ENCODE measurements at regions not wholly inside any gene's neighbourhood (a gene's known extent, or its start where the extent isn't known, plus 50 kb on each side); places are given as distances from the start of the nearest gene placed in this dataset.

- H3K4me3 ChIP-seq (ENCODE audit: low read length in 2 of 2): no peak overlapping the region
- no peak overlapping the region for H3K27ac ChIP-seq (ENCODE audit: low read depth in 1 of 2, low read length in 1 of 2)
- no peaks in the 10 kb centered on the region for H3K27me3 ChIP-seq (ENCODE audit: control insufficient read depth in 2 of 2, insufficient read depth in 1 of 2, low read length in 1 of 2)
- WGBS: 92% methylated on average over 6 of the region's 6 CpGs
- no peaks in the 10 kb centered on the region for H3K36me3 ChIP-seq (ENCODE audit: control insufficient read depth in 2 of 2, insufficient read depth in 2 of 2, low read length in 1 of 2)
- no peaks in the 10 kb centered on the region for H3K4me1 ChIP-seq (ENCODE audit: control insufficient read depth in 2 of 2, insufficient read depth in 2 of 2, low read length in 2 of 2)
- H3K9me3 ChIP-seq (ENCODE audit: control insufficient read depth in 2 of 2, insufficient read depth in 1 of 2, low read length in 1 of 2): no peaks in the 10 kb centered on the region
- DNase-seq (ENCODE audit: low read depth in 6 of 9, low spot score in 9 of 9): no peak
Measured at GRCh38 chr10:10772874-10773508, 244.7 kb upstream of the CELF2 start.

- H3K4me3 ChIP-seq (ENCODE audit: low read length in 2 of 2): no peak overlapping the region
- H3K27me3 ChIP-seq (ENCODE audit: control insufficient read depth in 2 of 2, insufficient read depth in 1 of 2, low read length in 1 of 2): no peaks in the 10 kb centered on the region
- WGBS: 98% methylated on average over 9 of the region's 9 CpGs
- H3K9me3 ChIP-seq (ENCODE audit: control insufficient read depth in 2 of 2, insufficient read depth in 1 of 2, low read length in 1 of 2): no peaks in the 10 kb centered on the region
- no peaks in the 10 kb centered on the region for H3K36me3 ChIP-seq (ENCODE audit: control insufficient read depth in 2 of 2, insufficient read depth in 2 of 2, low read length in 1 of 2)
- no peak overlapping the region for H3K27ac ChIP-seq (ENCODE audit: low read depth in 1 of 2, low read length in 1 of 2)
- no peaks in the 10 kb centered on the region for H3K4me1 ChIP-seq (ENCODE audit: control insufficient read depth in 2 of 2, insufficient read depth in 2 of 2, low read length in 2 of 2)
- DNase-seq (ENCODE audit: low read depth in 6 of 9, low spot score in 9 of 9): no peak
Measured at GRCh38 chr10:10774416-10774815, 243.3 kb upstream of the CELF2 start.

GRCh38 chr10:10776363-10776762 is 241.3 kb upstream of the CELF2 start:
- Histone ChIP-seq H3K9me3 (ENCODE audit: control insufficient read depth in 2 of 2, insufficient read depth in 1 of 2, low read length in 1 of 2) (no peaks in the 10 kb centered on the region), H3K27me3 (ENCODE audit: control insufficient read depth in 2 of 2, insufficient read depth in 1 of 2, low read length in 1 of 2) (no peaks in the 10 kb centered on the region), H3K4me1 (ENCODE audit: control insufficient read depth in 2 of 2, insufficient read depth in 2 of 2, low read length in 2 of 2) (no peaks in the 10 kb centered on the region), H3K36me3 (ENCODE audit: control insufficient read depth in 2 of 2, insufficient read depth in 2 of 2, low read length in 1 of 2) (no peaks in the 10 kb centered on the region), H3K4me3 (ENCODE audit: low read length in 2 of 2) (no peak overlapping the region), H3K27ac (ENCODE audit: low read depth in 1 of 2, low read length in 1 of 2) (no peak overlapping the region)
- 98% methylated on average over 9 of the region's 9 CpGs for WGBS
- DNase-seq (ENCODE audit: low read depth in 6 of 9, low spot score in 9 of 9): no peak

GRCh38 chr10:10777279-10777678 is 240.4 kb upstream of the CELF2 start:
- H3K27me3 ChIP-seq (ENCODE audit: control insufficient read depth in 2 of 2, insufficient read depth in 1 of 2, low read length in 1 of 2): no peaks in the 10 kb centered on the region
- no peaks in the 10 kb centered on the region for H3K9me3 ChIP-seq (ENCODE audit: control insufficient read depth in 2 of 2, insufficient read depth in 1 of 2, low read length in 1 of 2)
- no peaks in the 10 kb centered on the region for H3K4me1 ChIP-seq (ENCODE audit: control insufficient read depth in 2 of 2, insufficient read depth in 2 of 2, low read length in 2 of 2)
- H3K4me3 ChIP-seq (ENCODE audit: low read length in 2 of 2): no peak overlapping the region
- 98% methylated on average over 5 of the region's 5 CpGs for WGBS
- no peak for DNase-seq (ENCODE audit: low read depth in 6 of 9, low spot score in 9 of 9)
- no peaks in the 10 kb centered on the region for H3K36me3 ChIP-seq (ENCODE audit: control insufficient read depth in 2 of 2, insufficient read depth in 2 of 2, low read length in 1 of 2)
- H3K27ac ChIP-seq (ENCODE audit: low read depth in 1 of 2, low read length in 1 of 2): no peak overlapping the region

- Histone ChIP-seq H3K4me1 (ENCODE audit: control insufficient read depth in 2 of 2, insufficient read depth in 2 of 2, low read length in 2 of 2) (no peaks in the 10 kb centered on the region), H3K36me3 (ENCODE audit: control insufficient read depth in 2 of 2, insufficient read depth in 2 of 2, low read length in 1 of 2) (no peaks in the 10 kb centered on the region), H3K4me3 (ENCODE audit: low read length in 2 of 2) (no peak overlapping the region), H3K27me3 (ENCODE audit: control insufficient read depth in 2 of 2, insufficient read depth in 1 of 2, low read length in 1 of 2) (no peaks in the 10 kb centered on the region), H3K9me3 (ENCODE audit: control insufficient read depth in 2 of 2, insufficient read depth in 1 of 2, low read length in 1 of 2) (no peaks in the 10 kb centered on the region), H3K27ac (ENCODE audit: low read depth in 1 of 2, low read length in 1 of 2) (no peak overlapping the region)
- DNase-seq (ENCODE audit: low read depth in 6 of 9, low spot score in 9 of 9): peak in 2 of 9 donors; percentile 13 to 35
- 84% methylated on average over 5 of the region's 5 CpGs for WGBS
Measured at GRCh38 chr10:10777723-10778122, 239.9 kb upstream of the CELF2 start.

GRCh38 chr10:10778959-10779358 is 238.7 kb upstream of the CELF2 start:
- Histone ChIP-seq H3K27me3 (ENCODE audit: control insufficient read depth in 2 of 2, insufficient read depth in 1 of 2, low read length in 1 of 2) (no peaks in the 10 kb centered on the region), H3K27ac (ENCODE audit: low read depth in 1 of 2, low read length in 1 of 2) (no peak overlapping the region), H3K9me3 (ENCODE audit: control insufficient read depth in 2 of 2, insufficient read depth in 1 of 2, low read length in 1 of 2) (no peaks in the 10 kb centered on the region), H3K4me1 (ENCODE audit: control insufficient read depth in 2 of 2, insufficient read depth in 2 of 2, low read length in 2 of 2) (no peaks in the 10 kb centered on the region), H3K36me3 (ENCODE audit: control insufficient read depth in 2 of 2, insufficient read depth in 2 of 2, low read length in 1 of 2) (no peaks in the 10 kb centered on the region), H3K4me3 (ENCODE audit: low read length in 2 of 2) (no peak overlapping the region)
- no peak for DNase-seq (ENCODE audit: low read depth in 6 of 9, low spot score in 9 of 9)
- WGBS: 98% methylated on average over 2 of the region's 2 CpGs

- H3K27me3 ChIP-seq (ENCODE audit: control insufficient read depth in 2 of 2, insufficient read depth in 1 of 2, low read length in 1 of 2): no peaks in the 10 kb centered on the region
- no peak overlapping the region for H3K4me3 ChIP-seq (ENCODE audit: low read length in 2 of 2)
- no peak overlapping the region for H3K27ac ChIP-seq (ENCODE audit: low read depth in 1 of 2, low read length in 1 of 2)
- WGBS: 88% methylated on average over 3 of the region's 3 CpGs
- H3K9me3 ChIP-seq (ENCODE audit: control insufficient read depth in 2 of 2, insufficient read depth in 1 of 2, low read length in 1 of 2): no peaks in the 10 kb centered on the region
- H3K4me1 ChIP-seq (ENCODE audit: control insufficient read depth in 2 of 2, insufficient read depth in 2 of 2, low read length in 2 of 2): no peaks in the 10 kb centered on the region
- DNase-seq (ENCODE audit: low read depth in 6 of 9, low spot score in 9 of 9): no peak
- no peaks in the 10 kb centered on the region for H3K36me3 ChIP-seq (ENCODE audit: control insufficient read depth in 2 of 2, insufficient read depth in 2 of 2, low read length in 1 of 2)
Measured at GRCh38 chr10:10779511-10779910, 238.2 kb upstream of the CELF2 start.

GRCh38 chr10:10780746-10781145 is 236.9 kb upstream of the CELF2 start:
- H3K36me3 ChIP-seq (ENCODE audit: control insufficient read depth in 2 of 2, insufficient read depth in 2 of 2, low read length in 1 of 2): no peaks in the 10 kb centered on the region
- H3K9me3 ChIP-seq (ENCODE audit: control insufficient read depth in 2 of 2, insufficient read depth in 1 of 2, low read length in 1 of 2): no peaks in the 10 kb centered on the region
- no peak overlapping the region for H3K4me3 ChIP-seq (ENCODE audit: low read length in 2 of 2)
- 94% methylated on average over 3 of the region's 3 CpGs for WGBS
- no peaks in the 10 kb centered on the region for H3K27me3 ChIP-seq (ENCODE audit: control insufficient read depth in 2 of 2, insufficient read depth in 1 of 2, low read length in 1 of 2)
- H3K4me1 ChIP-seq (ENCODE audit: control insufficient read depth in 2 of 2, insufficient read depth in 2 of 2, low read length in 2 of 2): no peaks in the 10 kb centered on the region
- H3K27ac ChIP-seq (ENCODE audit: low read depth in 1 of 2, low read length in 1 of 2): no peak overlapping the region
- no peak for DNase-seq (ENCODE audit: low read depth in 6 of 9, low spot score in 9 of 9)

GRCh38 chr10:10782603-10783002 is 235.1 kb upstream of the CELF2 start:
- 95% methylated on average over 5 of the region's 5 CpGs for WGBS
- Histone ChIP-seq H3K9me3 (ENCODE audit: control insufficient read depth in 2 of 2, insufficient read depth in 1 of 2, low read length in 1 of 2) (no peaks in the 10 kb centered on the region), H3K4me1 (ENCODE audit: control insufficient read depth in 2 of 2, insufficient read depth in 2 of 2, low read length in 2 of 2) (no peaks in the 10 kb centered on the region), H3K4me3 (ENCODE audit: low read length in 2 of 2) (no peak overlapping the region), H3K27ac (ENCODE audit: low read depth in 1 of 2, low read length in 1 of 2) (no peak overlapping the region), H3K27me3 (ENCODE audit: control insufficient read depth in 2 of 2, insufficient read depth in 1 of 2, low read length in 1 of 2) (no peaks in the 10 kb centered on the region), H3K36me3 (ENCODE audit: control insufficient read depth in 2 of 2, insufficient read depth in 2 of 2, low read length in 1 of 2) (no peaks in the 10 kb centered on the region)
- no peak for DNase-seq (ENCODE audit: low read depth in 6 of 9, low spot score in 9 of 9)

GRCh38 chr10:10785627-10786026 is 232.0 kb upstream of the CELF2 start:
- Histone ChIP-seq H3K9me3 (ENCODE audit: control insufficient read depth in 2 of 2, insufficient read depth in 1 of 2, low read length in 1 of 2) (no peaks in the 10 kb centered on the region), H3K27ac (ENCODE audit: low read depth in 1 of 2, low read length in 1 of 2) (no peak overlapping the region)

More at GRCh38 chr10:10785627-10786026, 232.0 kb upstream of the CELF2 start:
- peaks cover 0 to 3% of the 10 kb centered on the region in 2 donors for H3K27me3 ChIP-seq (ENCODE audit: control insufficient read depth in 2 of 2, insufficient read depth in 1 of 2, low read length in 1 of 2)
- no peak overlapping the region for H3K4me3 ChIP-seq (ENCODE audit: low read length in 2 of 2)
- DNase-seq (ENCODE audit: low read depth in 6 of 9, low spot score in 9 of 9): no peak
- no peaks in the 10 kb centered on the region for H3K36me3 ChIP-seq (ENCODE audit: control insufficient read depth in 2 of 2, insufficient read depth in 2 of 2, low read length in 1 of 2)
- no peaks in the 10 kb centered on the region for H3K4me1 ChIP-seq (ENCODE audit: control insufficient read depth in 2 of 2, insufficient read depth in 2 of 2, low read length in 2 of 2)
